ENCODE measurements at regions not wholly inside any gene's neighbourhood (a gene's known extent, or its start where the extent isn't known, plus 50 kb on each side); places are given as distances from the start of the nearest gene placed in this dataset.

DNA sequence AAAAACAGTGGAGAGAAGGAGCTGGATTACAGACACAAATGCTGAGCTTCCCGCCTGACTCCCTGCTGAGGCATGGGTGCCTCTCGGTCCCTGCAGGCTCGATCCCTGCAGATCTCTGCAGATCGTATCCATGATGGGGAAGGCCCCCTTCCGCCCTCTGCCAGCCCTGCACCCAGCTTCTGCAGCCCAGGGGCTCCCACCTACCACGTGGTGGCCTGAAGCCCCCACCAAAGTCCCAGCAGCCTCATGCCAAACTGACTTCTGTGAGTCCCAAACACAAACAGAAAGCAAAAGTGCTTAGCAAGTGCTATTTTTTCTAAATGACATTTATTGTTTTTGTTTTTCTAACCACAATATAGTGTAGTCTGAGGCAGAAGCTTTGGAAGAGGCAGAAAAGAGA lies 127.1 kb upstream of the CHST15 start:
- TF ChIP-seq EZH2 (IDR thresholded peaks at IDR 0.05) (no peak), CTCF (IDR thresholded peaks at IDR 0.05) (no peak)
